ENCODE measurements at regions not wholly inside any gene's neighbourhood (a gene's known extent, or its start where the extent isn't known, plus 50 kb on each side); places are given as distances from the start of the nearest gene placed in this dataset.

DNA sequence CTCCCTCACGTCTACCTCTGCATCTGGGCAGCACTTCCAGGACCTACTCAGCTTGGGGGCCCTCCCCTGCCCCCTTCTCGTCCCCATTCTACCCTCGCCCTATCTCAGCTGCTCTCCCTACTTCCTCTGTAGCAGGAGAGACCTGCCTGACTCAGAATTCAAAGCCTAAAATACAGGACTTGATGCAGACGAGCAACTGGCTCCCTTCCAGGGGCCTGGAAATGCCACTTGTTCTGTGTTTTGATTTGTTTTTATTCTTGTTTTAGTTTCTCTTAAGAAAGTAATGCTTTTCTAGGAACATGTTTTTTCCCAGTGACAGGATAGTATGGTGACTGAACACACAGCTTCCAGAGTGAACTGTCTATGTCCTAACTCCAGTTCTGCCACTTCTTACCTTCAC lies 320.4 kb upstream of the CDH4 start:
- Histone ChIP-seq H3K36me3 (replicated peaks in 1 of 2; ENCODE audit: control insufficient read depth in 1 of 2, insufficient read depth in 2 of 2, low read length in 1 of 2) (no peaks in the 10 kb centered on the region), H3K9me2 (no peaks in the 10 kb centered on the region), H3K27ac (ENCODE audit: low read depth in 2 of 2, low read length in 1 of 2) (no peak overlapping the region), H3K4me1 (ENCODE audit: control insufficient read depth in 1 of 2, insufficient read depth in 2 of 2, low read depth in 1 of 2, low read length in 1 of 2) (no peaks in the 10 kb centered on the region), H3K4me3 (ENCODE audit: low read depth in 2 of 2, low read length in 1 of 2) (no peak overlapping the region), H4K20me1 (ENCODE audit: insufficient read depth) (no peaks in the 10 kb centered on the region), H3K4me2 (no peak overlapping the region), H2AFZ (ENCODE audit: low read depth) (no peak overlapping the region), H3K79me2 (ENCODE audit: insufficient read depth) (no peaks in the 10 kb centered on the region), H3K9ac (no peak overlapping the region), H3K9me3 (no peaks in the 10 kb centered on the region), H3F3A (replicated peaks; ENCODE audit: insufficient read depth) (no peaks in the 10 kb centered on the region), H3K27me3 (ENCODE audit: insufficient read depth) (no peaks in the 10 kb centered on the region)
- no peak for DNase-seq
- TF ChIP-seq POLR2AphosphoS5 (IDR thresholded peaks at IDR 0.05; ENCODE audit: low read depth, low read length) (no peak), TAF1 (IDR thresholded peaks at IDR 0.05; ENCODE audit: borderline replicate concordance, low read depth, low read length) (no peak), TEAD4 (IDR thresholded peaks at IDR 0.05; ENCODE audit: borderline replicate concordance, insufficient read depth) (no peak)
- POLR2A ChIA-PET: no interaction called here
- WGBS (ENCODE audit: low lambda C conversion rate): 0% methylated on average over 4 of the region's 4 CpGs
- CTCF ChIA-PET: no interaction called here

DNA sequence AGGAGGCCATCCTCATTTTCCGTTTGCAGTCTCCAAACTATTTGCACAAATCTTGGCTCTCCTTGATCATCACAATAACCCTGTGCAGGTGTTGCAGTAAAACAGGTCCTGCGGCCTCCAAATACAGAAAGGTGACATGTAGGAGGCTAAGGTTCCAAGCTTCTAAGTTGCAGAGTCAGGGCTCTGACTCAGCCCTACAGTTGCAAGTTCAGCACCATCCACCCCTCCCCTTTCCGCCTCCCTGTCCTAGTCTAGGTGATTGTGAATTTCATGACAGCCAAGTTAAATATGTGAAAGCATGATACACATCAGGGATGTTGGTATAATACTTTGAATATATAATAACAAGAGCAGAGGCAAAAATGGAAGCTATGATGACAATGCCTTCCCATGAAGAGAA lies 317.3 kb upstream of the CDH4 start:
- ChIA-PET CTCF (no interaction called here), POLR2A (no interaction called here)

More for the DNA sequence above, 317.3 kb upstream of the CDH4 start:
- H2AFZ ChIP-seq (ENCODE audit: low read depth): no peak overlapping the region
- no peaks in the 10 kb centered on the region for H3K9me2 ChIP-seq
- no peaks in the 10 kb centered on the region for H3K27me3 ChIP-seq (ENCODE audit: insufficient read depth)
- H3K4me2 ChIP-seq: no peak overlapping the region
- no peaks in the 10 kb centered on the region for H3K4me1 ChIP-seq (ENCODE audit: control insufficient read depth in 1 of 2, insufficient read depth in 2 of 2, low read depth in 1 of 2, low read length in 1 of 2)
- no peaks in the 10 kb centered on the region for H3K36me3 ChIP-seq (replicated peaks in 1 of 2; ENCODE audit: control insufficient read depth in 1 of 2, insufficient read depth in 2 of 2, low read length in 1 of 2)
- H4K20me1 ChIP-seq (ENCODE audit: insufficient read depth): no peaks in the 10 kb centered on the region
- no peak for DNase-seq
- 21% methylated on average over 3 of the region's 3 CpGs for WGBS (ENCODE audit: low lambda C conversion rate)
- H3K4me3 ChIP-seq (ENCODE audit: low read depth in 2 of 2, low read length in 1 of 2): no peak overlapping the region
- no peaks in the 10 kb centered on the region for H3F3A ChIP-seq (replicated peaks; ENCODE audit: insufficient read depth)
- no peaks in the 10 kb centered on the region for H3K79me2 ChIP-seq (ENCODE audit: insufficient read depth)
- no peaks in the 10 kb centered on the region for H3K9me3 ChIP-seq
- TF ChIP-seq, protein P1, sequence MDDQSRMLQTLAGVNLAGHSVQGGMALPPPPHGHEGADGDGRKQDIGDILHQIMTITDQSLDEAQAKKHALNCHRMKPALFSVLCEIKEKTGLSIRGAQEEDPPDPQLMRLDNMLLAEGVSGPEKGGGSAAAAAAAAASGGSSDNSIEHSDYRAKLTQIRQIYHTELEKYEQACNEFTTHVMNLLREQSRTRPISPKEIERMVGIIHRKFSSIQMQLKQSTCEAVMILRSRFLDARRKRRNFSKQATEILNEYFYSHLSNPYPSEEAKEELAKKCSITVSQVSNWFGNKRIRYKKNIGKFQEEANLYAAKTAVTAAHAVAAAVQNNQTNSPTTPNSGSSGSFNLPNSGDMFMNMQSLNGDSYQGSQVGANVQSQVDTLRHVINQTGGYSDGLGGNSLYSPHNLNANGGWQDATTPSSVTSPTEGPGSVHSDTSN (IDR thresholded peaks at IDR 0.05): no peak
- TF ChIP-seq ELF1 (IDR thresholded peaks at IDR 0.05) (no peak), RAD21 (IDR thresholded peaks at IDR 0.05; ENCODE audit: low read length) (no peak), GABPA (IDR thresholded peaks at IDR 0.05; ENCODE audit: low read depth) (no peak), GATA2 (CRISPR knock-in tag; IDR thresholded peaks at IDR 0.05) (no peak), EZH2phosphoT487 (IDR thresholded peaks at IDR 0.05; ENCODE audit: borderline replicate concordance, low read depth) (no peak), NFIC (IDR thresholded peaks at IDR 0.05; ENCODE audit: borderline replicate concordance) (no peak), TAF1 (IDR thresholded peaks at IDR 0.05; ENCODE audit: borderline replicate concordance, low read depth, low read length) (no peak), SIN3A (IDR thresholded peaks at IDR 0.05; ENCODE audit: borderline replicate concordance, low read depth, low read length) (no peak)
- TF ChIP-seq, protein P2, sequence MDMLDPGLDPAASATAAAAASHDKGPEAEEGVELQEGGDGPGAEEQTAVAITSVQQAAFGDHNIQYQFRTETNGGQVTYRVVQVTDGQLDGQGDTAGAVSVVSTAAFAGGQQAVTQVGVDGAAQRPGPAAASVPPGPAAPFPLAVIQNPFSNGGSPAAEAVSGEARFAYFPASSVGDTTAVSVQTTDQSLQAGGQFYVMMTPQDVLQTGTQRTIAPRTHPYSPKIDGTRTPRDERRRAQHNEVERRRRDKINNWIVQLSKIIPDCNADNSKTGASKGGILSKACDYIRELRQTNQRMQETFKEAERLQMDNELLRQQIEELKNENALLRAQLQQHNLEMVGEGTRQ (IDR thresholded peaks at IDR 0.05; ENCODE audit: borderline replicate concordance, low read depth, low read length): no peak
- TF ChIP-seq, protein P3, sequence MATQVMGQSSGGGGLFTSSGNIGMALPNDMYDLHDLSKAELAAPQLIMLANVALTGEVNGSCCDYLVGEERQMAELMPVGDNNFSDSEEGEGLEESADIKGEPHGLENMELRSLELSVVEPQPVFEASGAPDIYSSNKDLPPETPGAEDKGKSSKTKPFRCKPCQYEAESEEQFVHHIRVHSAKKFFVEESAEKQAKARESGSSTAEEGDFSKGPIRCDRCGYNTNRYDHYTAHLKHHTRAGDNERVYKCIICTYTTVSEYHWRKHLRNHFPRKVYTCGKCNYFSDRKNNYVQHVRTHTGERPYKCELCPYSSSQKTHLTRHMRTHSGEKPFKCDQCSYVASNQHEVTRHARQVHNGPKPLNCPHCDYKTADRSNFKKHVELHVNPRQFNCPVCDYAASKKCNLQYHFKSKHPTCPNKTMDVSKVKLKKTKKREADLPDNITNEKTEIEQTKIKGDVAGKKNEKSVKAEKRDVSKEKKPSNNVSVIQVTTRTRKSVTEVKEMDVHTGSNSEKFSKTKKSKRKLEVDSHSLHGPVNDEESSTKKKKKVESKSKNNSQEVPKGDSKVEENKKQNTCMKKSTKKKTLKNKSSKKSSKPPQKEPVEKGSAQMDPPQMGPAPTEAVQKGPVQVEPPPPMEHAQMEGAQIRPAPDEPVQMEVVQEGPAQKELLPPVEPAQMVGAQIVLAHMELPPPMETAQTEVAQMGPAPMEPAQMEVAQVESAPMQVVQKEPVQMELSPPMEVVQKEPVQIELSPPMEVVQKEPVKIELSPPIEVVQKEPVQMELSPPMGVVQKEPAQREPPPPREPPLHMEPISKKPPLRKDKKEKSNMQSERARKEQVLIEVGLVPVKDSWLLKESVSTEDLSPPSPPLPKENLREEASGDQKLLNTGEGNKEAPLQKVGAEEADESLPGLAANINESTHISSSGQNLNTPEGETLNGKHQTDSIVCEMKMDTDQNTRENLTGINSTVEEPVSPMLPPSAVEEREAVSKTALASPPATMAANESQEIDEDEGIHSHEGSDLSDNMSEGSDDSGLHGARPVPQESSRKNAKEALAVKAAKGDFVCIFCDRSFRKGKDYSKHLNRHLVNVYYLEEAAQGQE (IDR thresholded peaks at IDR 0.05; ENCODE audit: low read depth, low read length): no peak
- no peak overlapping the region for H3K9ac ChIP-seq
- no peak overlapping the region for H3K27ac ChIP-seq (ENCODE audit: low read depth in 2 of 2, low read length in 1 of 2)

Measured in SK-N-SH (cell line).